ENCODE measurements at regions not wholly inside any gene's neighbourhood (a gene's known extent, or its start where the extent isn't known, plus 50 kb on each side); places are given as distances from the start of the nearest gene placed in this dataset.

DNA sequence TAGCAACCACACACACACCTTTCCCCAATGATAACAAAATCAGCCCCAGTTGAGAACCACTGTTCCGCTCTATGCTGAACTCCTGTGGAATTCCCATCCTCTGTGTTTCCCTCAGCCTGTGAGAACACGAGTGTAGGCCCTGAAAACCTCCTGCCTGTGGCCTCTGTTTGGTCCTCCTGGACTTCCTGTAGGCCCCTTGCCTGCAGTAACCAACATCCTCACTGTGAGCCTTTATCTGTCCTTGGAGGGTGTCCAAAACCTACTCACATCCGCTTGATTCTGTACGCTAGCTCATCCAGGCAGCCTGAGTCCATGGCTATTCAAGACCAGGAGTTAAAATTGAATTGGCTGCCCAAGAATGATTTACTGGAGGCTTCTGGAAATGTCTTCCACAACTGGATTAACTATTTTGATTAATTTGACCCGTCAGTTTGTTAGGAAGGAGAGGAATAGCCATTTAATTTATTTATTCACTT is 149.8 kb downstream of the AKR1D1 start:
- H3K4me1 Mint-ChIP-seq (ENCODE audit: low read depth, unreplicated experiment): peaks cover 10% of the 10 kb centered on the region
- no peaks in the 10 kb centered on the region for H3K27me3 ChIP-seq (ENCODE audit: insufficient read depth, low read length)
- peak overlapping the region; percentile 33 for H2AFZ ChIP-seq (ENCODE audit: low read depth, low read length)
- no peaks in the 10 kb centered on the region for H3K79me2 ChIP-seq (ENCODE audit: insufficient read depth, low read length)
- H3K4me3 Mint-ChIP-seq (ENCODE audit: unreplicated experiment): no peak overlapping the region
- no peak overlapping the region for H3K4me2 ChIP-seq (ENCODE audit: low read length)
- H3K27ac Mint-ChIP-seq (ENCODE audit: unreplicated experiment): peak overlapping the region; percentile 16
- no peak for TF ChIP-seq EZH2 (IDR thresholded peaks at IDR 0.05; ENCODE audit: insufficient read depth, low read length)
- TF ChIP-seq, protein P1, sequence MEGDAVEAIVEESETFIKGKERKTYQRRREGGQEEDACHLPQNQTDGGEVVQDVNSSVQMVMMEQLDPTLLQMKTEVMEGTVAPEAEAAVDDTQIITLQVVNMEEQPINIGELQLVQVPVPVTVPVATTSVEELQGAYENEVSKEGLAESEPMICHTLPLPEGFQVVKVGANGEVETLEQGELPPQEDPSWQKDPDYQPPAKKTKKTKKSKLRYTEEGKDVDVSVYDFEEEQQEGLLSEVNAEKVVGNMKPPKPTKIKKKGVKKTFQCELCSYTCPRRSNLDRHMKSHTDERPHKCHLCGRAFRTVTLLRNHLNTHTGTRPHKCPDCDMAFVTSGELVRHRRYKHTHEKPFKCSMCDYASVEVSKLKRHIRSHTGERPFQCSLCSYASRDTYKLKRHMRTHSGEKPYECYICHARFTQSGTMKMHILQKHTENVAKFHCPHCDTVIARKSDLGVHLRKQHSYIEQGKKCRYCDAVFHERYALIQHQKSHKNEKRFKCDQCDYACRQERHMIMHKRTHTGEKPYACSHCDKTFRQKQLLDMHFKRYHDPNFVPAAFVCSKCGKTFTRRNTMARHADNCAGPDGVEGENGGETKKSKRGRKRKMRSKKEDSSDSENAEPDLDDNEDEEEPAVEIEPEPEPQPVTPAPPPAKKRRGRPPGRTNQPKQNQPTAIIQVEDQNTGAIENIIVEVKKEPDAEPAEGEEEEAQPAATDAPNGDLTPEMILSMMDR (IDR thresholded peaks at IDR 0.05; ENCODE audit: insufficient read depth, low read depth, low read length): no peak
- H3K36me3 Mint-ChIP-seq (ENCODE audit: low read depth, unreplicated experiment): peaks cover 2% of the 10 kb centered on the region
- H3K4me3 ChIP-seq (ENCODE audit: insufficient read depth, low read depth, low read length): no peak overlapping the region
- no peak for FAIRE-seq
- H3K27me3 Mint-ChIP-seq (ENCODE audit: low read depth, unreplicated experiment): no peaks in the 10 kb centered on the region
- no peaks in the 10 kb centered on the region for H3K36me3 ChIP-seq (ENCODE audit: insufficient read depth, low read length)
- no peak overlapping the region for H3K27ac ChIP-seq (ENCODE audit: low read depth, low read length)
- H3K4me1 ChIP-seq (ENCODE audit: insufficient read depth, low read length): no peaks in the 10 kb centered on the region
- H4K20me1 ChIP-seq (ENCODE audit: insufficient read depth, low read length): no peaks in the 10 kb centered on the region
- H3K9me3 ChIP-seq (ENCODE audit: insufficient read depth, low read depth, low read length): no peaks in the 10 kb centered on the region
- H3K9ac ChIP-seq (ENCODE audit: low read length): no peak overlapping the region
- H3K9me3 Mint-ChIP-seq (ENCODE audit: unreplicated experiment): peaks cover 6% of the 10 kb centered on the region
- DNase-seq (ENCODE audit: low read depth): peak; percentile 69

DNA sequence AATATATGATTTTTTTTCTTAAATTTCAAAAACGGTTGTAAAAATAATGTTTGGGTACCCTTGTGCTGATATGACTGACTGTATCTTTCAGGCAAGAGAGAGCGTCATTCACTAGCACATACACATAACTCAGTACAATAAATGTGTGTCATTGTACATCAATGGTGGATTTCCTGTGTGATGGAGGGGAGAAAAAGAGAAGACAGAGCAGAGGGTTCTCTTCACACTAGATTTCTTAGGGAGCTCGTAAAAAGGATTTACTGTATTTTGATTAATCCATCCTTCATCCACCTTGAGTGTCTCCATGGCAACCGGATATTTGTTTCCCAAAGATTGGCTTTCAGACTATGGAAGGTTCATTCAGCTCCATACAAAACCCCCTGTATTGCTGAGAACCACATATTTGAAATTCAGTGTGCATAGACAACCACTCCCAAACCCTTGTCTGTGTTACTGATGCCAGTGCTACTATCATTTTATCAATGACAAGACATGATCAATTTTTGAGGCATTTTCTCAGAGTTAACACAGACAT is 150.6 kb downstream of the AKR1D1 start:
- H3K79me2 ChIP-seq (ENCODE audit: insufficient read depth, low read length): no peaks in the 10 kb centered on the region
- H4K20me1 ChIP-seq (ENCODE audit: insufficient read depth, low read length): no peaks in the 10 kb centered on the region
- no peak overlapping the region for H3K4me2 ChIP-seq (ENCODE audit: low read length)
- Mint-ChIP-seq H3K9me3 (ENCODE audit: unreplicated experiment) (no peaks in the 10 kb centered on the region), H3K27me3 (ENCODE audit: low read depth, unreplicated experiment) (no peaks in the 10 kb centered on the region), H3K4me1 (ENCODE audit: low read depth, unreplicated experiment) (peaks cover 6% of the 10 kb centered on the region), H3K27ac (ENCODE audit: unreplicated experiment) (no peak overlapping the region), H3K4me3 (ENCODE audit: unreplicated experiment) (no peak overlapping the region), H3K36me3 (ENCODE audit: low read depth, unreplicated experiment) (peaks cover 2% of the 10 kb centered on the region)
- H3K4me1 ChIP-seq (ENCODE audit: insufficient read depth, low read length): no peaks in the 10 kb centered on the region
- FAIRE-seq (no peak), DNase-seq (ENCODE audit: low read depth) (no peak)
- no peak overlapping the region for H3K27ac ChIP-seq (ENCODE audit: low read depth, low read length)
- no peak for TF ChIP-seq EZH2 (IDR thresholded peaks at IDR 0.05; ENCODE audit: insufficient read depth, low read length)
- TF ChIP-seq, protein P1 (IDR thresholded peaks at IDR 0.05; ENCODE audit: insufficient read depth, low read depth, low read length): no peak
- H3K27me3 ChIP-seq (ENCODE audit: insufficient read depth, low read length): no peaks in the 10 kb centered on the region
- no peaks in the 10 kb centered on the region for H3K36me3 ChIP-seq (ENCODE audit: insufficient read depth, low read length)
- no peak overlapping the region for H2AFZ ChIP-seq (ENCODE audit: low read depth, low read length)
- H3K4me3 ChIP-seq (ENCODE audit: insufficient read depth, low read depth, low read length): no peak overlapping the region
- H3K9me3 ChIP-seq (ENCODE audit: insufficient read depth, low read depth, low read length): no peaks in the 10 kb centered on the region
- H3K9ac ChIP-seq (ENCODE audit: low read length): no peak overlapping the region

DNA sequence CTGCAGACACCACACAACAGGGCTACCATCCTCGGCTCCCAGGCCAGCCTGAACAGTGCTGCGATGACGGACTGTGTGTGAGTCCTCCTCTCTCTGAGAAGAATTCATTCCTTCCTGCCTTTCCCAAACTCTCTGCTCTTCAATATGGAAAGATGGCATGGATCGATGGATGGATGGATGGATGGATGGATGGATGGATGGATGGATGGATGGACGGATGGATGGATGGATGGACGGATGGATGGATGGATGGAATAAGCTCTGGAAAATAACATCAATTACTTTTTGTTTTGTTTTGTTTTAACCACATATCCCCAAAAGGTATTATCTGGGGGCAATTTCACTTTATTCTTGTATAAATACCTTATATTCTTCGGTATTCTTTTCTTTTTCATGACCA is 151.9 kb downstream of the AKR1D1 start:
- Histone ChIP-seq H3K9me3 (ENCODE audit: insufficient read depth, low read depth, low read length) (no peaks in the 10 kb centered on the region), H3K27me3 (ENCODE audit: insufficient read depth, low read length) (no peaks in the 10 kb centered on the region), H3K4me3 (ENCODE audit: insufficient read depth, low read depth, low read length) (no peak overlapping the region), H4K20me1 (ENCODE audit: insufficient read depth, low read length) (no peaks in the 10 kb centered on the region), H3K79me2 (ENCODE audit: insufficient read depth, low read length) (no peaks in the 10 kb centered on the region), H3K36me3 (ENCODE audit: insufficient read depth, low read length) (no peaks in the 10 kb centered on the region), H3K27ac (ENCODE audit: low read depth, low read length) (no peak overlapping the region), H2AFZ (ENCODE audit: low read depth, low read length) (no peak overlapping the region), H3K9ac (ENCODE audit: low read length) (no peak overlapping the region), H3K4me1 (ENCODE audit: insufficient read depth, low read length) (no peaks in the 10 kb centered on the region), H3K4me2 (ENCODE audit: low read length) (no peak overlapping the region)
- H3K27ac Mint-ChIP-seq (ENCODE audit: unreplicated experiment): no peak overlapping the region
- FAIRE-seq: no peak
- no peak for DNase-seq (ENCODE audit: low read depth)
- H3K27me3 Mint-ChIP-seq (ENCODE audit: low read depth, unreplicated experiment): no peaks in the 10 kb centered on the region
- H3K9me3 Mint-ChIP-seq (ENCODE audit: unreplicated experiment): peaks cover 4% of the 10 kb centered on the region
- no peak overlapping the region for H3K4me3 Mint-ChIP-seq (ENCODE audit: unreplicated experiment)
- H3K36me3 Mint-ChIP-seq (ENCODE audit: low read depth, unreplicated experiment): peaks cover 2% of the 10 kb centered on the region
- TF ChIP-seq, protein P1 (IDR thresholded peaks at IDR 0.05; ENCODE audit: insufficient read depth, low read depth, low read length): no peak
- TF ChIP-seq EZH2 (IDR thresholded peaks at IDR 0.05; ENCODE audit: insufficient read depth, low read length): no peak
- H3K4me1 Mint-ChIP-seq (ENCODE audit: low read depth, unreplicated experiment): no peaks in the 10 kb centered on the region

Data from astrocyte (in vitro differentiated cells and primary cell).